HepG2 (cell line): ENCODE measurements at regions not wholly inside any gene's neighbourhood (a gene's known extent, or its start where the extent isn't known, plus 50 kb on each side); places are given as distances from the start of the nearest gene placed in this dataset.

Experiments
- CBX5 ChIP-seq: sonication (generic); formaldehyde crosslinking; IDR thresholded peaks from 2 replicates; pipeline ENCODE4 v1.4.0; 2020; ENCODE audit warnings: missing genetic modification reagents, borderline replicate concordance
- KAT8 ChIP-seq: IDR thresholded peaks from 2 replicates; pipeline ENCODE4 v1.6.1; 2016; ENCODE audit warnings: missing genetic modification reagents, missing compliant biosample characterization
- SIN3A ChIP-seq: IDR thresholded peaks from 2 replicates; pipeline ENCODE4 v1.6.1; 2011; ENCODE audit warnings: low read depth, mild to moderate bottlenecking, control low read depth, low read length, borderline replicate concordance
- ZNF30 ChIP-seq: sonication (generic); formaldehyde crosslinking; IDR thresholded peaks from 2 replicates; pipeline ENCODE4 v1.5.0; 2020; ENCODE audit warnings: mild to moderate bottlenecking, missing genetic modification reagents
- ZNF382 ChIP-seq: sonication (generic); formaldehyde crosslinking; IDR thresholded peaks from 2 replicates; pipeline ENCODE4 v1.5.0; 2020; ENCODE audit warnings: missing genetic modification reagents, mild to moderate bottlenecking, borderline replicate concordance
- ZNF484 ChIP-seq: sonication (generic); formaldehyde crosslinking; IDR thresholded peaks from 2 replicates; pipeline ENCODE4 v1.5.1; 2020; ENCODE audit warnings: mild to moderate bottlenecking, low read depth, missing genetic modification reagents, borderline replicate concordance
- ZNF678 ChIP-seq: sonication (generic); formaldehyde crosslinking; IDR thresholded peaks from 2 replicates; pipeline ENCODE4 v1.4.0; 2020; ENCODE audit warnings: mild to moderate bottlenecking, missing genetic modification reagents
- ZNF703 ChIP-seq: sonication (generic); formaldehyde crosslinking; IDR thresholded peaks from 2 replicates; pipeline ENCODE4 v1.5.1; 2020; ENCODE audit warnings: missing genetic modification reagents, mild to moderate bottlenecking, moderate library complexity, borderline replicate concordance
- ZNF776 ChIP-seq: sonication (generic); formaldehyde crosslinking; IDR thresholded peaks from 2 replicates; pipeline ENCODE4 v1.4.0; 2020; ENCODE audit warnings: mild to moderate bottlenecking, missing genetic modification reagents
- ZNF788 ChIP-seq: sonication (generic); formaldehyde crosslinking; IDR thresholded peaks from 2 replicates; pipeline ENCODE4 v1.5.0; 2020; ENCODE audit warnings: mild to moderate bottlenecking, missing genetic modification reagents, borderline replicate concordance
- ZSCAN9 ChIP-seq: IDR thresholded peaks from 2 replicates; pipeline ENCODE4 v1.6.1; 2016; ENCODE audit warnings: borderline replicate concordance
- TF ChIP-seq, protein P1 (sequence below): sonication (generic); formaldehyde crosslinking; IDR thresholded peaks from 2 replicates; pipeline ENCODE4 v1.4.0; 2020; ENCODE audit warnings: missing genetic modification reagents, borderline replicate concordance
- TF ChIP-seq, protein P2 (sequence below): sonication (generic); formaldehyde crosslinking; conservative IDR thresholded peaks from 2 replicates; pipeline ENCODE4 v1.8.0; 2022; ENCODE audit warnings: missing genetic modification reagents
- TF ChIP-seq, protein P3 (sequence below): sonication (generic); formaldehyde crosslinking; IDR thresholded peaks from 2 replicates; pipeline ENCODE4 v1.5.0; 2020; ENCODE audit warnings: mild to moderate bottlenecking, missing genetic modification reagents
- TF ChIP-seq, protein P4 (sequence below): sonication (generic); formaldehyde crosslinking; IDR thresholded peaks from 2 replicates; pipeline ENCODE4 v1.5.0; 2020; ENCODE audit warnings: missing genetic modification reagents
- TF ChIP-seq, protein P5 (sequence below): sonication (generic); formaldehyde crosslinking; IDR thresholded peaks from 2 replicates; pipeline ENCODE4 v1.5.0; 2020; ENCODE audit warnings: missing genetic modification reagents

DNA sequence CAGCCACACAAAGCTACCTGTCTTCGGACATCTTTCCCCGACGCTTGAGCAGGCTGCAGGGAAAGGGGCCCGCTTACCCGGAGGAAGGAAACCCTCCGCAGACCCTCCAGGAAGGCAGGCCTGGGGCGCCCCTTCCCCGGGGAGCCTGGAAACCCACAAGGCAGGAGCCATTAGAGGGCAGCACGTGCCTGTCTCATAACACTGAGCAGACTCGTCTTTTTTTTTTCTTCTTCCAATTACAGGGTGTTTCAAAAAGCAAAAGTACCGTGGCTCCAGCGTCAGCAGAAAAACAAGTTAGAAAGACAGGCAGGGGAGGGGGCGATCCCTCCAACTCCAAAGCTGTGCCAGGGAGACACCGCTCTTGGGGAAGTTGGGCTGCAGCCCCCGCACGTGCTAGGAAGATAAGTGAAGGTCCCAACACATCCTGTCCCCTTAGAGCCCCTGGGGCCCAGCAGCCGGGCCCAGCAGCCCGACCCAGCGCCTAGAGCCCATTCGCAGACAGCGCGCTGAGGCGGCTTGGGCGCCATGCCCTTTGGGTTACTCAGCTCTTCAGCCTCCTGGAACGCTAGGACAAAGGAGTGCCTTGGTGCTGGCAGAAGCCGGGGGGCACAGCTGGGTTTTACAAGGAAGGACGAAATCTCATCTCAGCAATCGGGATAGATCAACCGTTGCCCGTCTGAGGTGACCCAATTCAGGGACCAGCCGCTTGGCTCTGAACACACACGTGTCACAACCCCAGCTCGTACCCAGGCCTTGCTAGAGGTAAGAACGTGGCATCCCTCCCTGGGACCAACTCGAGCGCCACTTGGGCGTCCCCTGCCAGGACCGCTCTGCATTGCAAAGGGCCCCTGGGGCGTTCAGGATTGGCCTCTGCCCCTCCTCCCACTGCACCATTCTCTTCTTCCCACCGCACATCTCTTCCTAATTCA lies 136.3 kb downstream of the LY86 start (continued):
- TF ChIP-seq, protein P1, sequence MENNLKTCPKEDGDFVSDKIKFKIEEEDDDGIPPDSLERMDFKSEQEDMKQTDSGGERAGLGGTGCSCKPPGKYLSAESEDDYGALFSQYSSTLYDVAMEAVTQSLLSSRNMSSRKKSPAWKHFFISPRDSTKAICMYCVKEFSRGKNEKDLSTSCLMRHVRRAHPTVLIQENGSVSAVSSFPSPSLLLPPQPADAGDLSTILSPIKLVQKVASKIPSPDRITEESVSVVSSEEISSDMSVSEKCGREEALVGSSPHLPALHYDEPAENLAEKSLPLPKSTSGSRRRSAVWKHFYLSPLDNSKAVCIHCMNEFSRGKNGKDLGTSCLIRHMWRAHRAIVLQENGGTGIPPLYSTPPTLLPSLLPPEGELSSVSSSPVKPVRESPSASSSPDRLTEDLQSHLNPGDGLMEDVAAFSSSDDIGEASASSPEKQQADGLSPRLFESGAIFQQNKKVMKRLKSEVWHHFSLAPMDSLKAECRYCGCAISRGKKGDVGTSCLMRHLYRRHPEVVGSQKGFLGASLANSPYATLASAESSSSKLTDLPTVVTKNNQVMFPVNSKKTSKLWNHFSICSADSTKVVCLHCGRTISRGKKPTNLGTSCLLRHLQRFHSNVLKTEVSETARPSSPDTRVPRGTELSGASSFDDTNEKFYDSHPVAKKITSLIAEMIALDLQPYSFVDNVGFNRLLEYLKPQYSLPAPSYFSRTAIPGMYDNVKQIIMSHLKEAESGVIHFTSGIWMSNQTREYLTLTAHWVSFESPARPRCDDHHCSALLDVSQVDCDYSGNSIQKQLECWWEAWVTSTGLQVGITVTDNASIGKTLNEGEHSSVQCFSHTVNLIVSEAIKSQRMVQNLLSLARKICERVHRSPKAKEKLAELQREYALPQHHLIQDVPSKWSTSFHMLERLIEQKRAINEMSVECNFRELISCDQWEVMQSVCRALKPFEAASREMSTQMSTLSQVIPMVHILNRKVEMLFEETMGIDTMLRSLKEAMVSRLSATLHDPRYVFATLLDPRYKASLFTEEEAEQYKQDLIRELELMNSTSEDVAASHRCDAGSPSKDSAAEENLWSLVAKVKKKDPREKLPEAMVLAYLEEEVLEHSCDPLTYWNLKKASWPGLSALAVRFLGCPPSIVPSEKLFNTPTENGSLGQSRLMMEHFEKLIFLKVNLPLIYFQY (CRISPR knock-in tag): 0 out of 2 replicates have a peak, but pooled peaks have one; percentile 31
- TF ChIP-seq ZNF776 (0 out of 2 replicates have a peak, but pooled peaks have one; percentile 40), ZNF678 (CRISPR knock-in tag) (no peak), ZNF382 (CRISPR knock-in tag) (no peak), ZSCAN9 (CRISPR knock-in tag) (peak; percentile 74; the same call in 1 of the 2 replicates), ZNF788 (CRISPR knock-in tag) (no peak), KAT8 (CRISPR knock-in tag) (0 out of 2 replicates have a peak, but pooled peaks have one; percentile 30), ZNF30 (CRISPR knock-in tag) (no peak), ZNF703 (CRISPR knock-in tag) (no peak), ZNF484 (no peak), SIN3A (no peak), CBX5 (CRISPR knock-in tag) (no peak; the same call in 1 of the 2 replicates)
- TF ChIP-seq, protein P2, sequence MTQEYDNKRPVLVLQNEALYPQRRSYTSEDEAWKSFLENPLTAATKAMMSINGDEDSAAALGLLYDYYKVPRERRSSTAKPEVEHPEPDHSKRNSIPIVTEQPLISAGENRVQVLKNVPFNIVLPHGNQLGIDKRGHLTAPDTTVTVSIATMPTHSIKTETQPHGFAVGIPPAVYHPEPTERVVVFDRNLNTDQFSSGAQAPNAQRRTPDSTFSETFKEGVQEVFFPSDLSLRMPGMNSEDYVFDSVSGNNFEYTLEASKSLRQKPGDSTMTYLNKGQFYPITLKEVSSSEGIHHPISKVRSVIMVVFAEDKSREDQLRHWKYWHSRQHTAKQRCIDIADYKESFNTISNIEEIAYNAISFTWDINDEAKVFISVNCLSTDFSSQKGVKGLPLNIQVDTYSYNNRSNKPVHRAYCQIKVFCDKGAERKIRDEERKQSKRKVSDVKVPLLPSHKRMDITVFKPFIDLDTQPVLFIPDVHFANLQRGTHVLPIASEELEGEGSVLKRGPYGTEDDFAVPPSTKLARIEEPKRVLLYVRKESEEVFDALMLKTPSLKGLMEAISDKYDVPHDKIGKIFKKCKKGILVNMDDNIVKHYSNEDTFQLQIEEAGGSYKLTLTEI (CRISPR knock-in tag): no peak
- TF ChIP-seq, protein P3, sequence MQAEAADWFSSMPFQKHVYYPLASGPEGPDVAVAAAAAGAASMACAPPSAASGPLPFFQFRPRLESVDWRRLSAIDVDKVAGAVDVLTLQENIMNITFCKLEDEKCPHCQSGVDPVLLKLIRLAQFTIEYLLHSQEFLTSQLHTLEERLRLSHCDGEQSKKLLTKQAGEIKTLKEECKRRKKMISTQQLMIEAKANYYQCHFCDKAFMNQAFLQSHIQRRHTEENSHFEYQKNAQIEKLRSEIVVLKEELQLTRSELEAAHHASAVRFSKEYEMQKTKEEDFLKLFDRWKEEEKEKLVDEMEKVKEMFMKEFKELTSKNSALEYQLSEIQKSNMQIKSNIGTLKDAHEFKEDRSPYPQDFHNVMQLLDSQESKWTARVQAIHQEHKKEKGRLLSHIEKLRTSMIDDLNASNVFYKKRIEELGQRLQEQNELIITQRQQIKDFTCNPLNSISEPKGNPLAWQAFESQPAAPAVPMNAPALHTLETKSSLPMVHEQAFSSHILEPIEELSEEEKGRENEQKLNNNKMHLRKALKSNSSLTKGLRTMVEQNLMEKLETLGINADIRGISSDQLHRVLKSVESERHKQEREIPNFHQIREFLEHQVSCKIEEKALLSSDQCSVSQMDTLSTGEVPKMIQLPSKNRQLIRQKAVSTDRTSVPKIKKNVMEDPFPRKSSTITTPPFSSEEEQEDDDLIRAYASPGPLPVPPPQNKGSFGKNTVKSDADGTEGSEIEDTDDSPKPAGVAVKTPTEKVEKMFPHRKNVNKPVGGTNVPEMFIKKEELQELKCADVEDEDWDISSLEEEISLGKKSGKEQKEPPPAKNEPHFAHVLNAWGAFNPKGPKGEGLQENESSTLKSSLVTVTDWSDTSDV (CRISPR knock-in tag): peak; percentile 45; the same call in 1 of the 2 replicates
- TF ChIP-seq, protein P4, sequence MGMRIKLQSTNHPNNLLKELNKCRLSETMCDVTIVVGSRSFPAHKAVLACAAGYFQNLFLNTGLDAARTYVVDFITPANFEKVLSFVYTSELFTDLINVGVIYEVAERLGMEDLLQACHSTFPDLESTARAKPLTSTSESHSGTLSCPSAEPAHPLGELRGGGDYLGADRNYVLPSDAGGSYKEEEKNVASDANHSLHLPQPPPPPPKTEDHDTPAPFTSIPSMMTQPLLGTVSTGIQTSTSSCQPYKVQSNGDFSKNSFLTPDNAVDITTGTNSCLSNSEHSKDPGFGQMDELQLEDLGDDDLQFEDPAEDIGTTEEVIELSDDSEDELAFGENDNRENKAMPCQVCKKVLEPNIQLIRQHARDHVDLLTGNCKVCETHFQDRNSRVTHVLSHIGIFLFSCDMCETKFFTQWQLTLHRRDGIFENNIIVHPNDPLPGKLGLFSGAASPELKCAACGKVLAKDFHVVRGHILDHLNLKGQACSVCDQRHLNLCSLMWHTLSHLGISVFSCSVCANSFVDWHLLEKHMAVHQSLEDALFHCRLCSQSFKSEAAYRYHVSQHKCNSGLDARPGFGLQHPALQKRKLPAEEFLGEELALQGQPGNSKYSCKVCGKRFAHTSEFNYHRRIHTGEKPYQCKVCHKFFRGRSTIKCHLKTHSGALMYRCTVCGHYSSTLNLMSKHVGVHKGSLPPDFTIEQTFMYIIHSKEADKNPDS (CRISPR knock-in tag): no peak
- TF ChIP-seq, protein P5, sequence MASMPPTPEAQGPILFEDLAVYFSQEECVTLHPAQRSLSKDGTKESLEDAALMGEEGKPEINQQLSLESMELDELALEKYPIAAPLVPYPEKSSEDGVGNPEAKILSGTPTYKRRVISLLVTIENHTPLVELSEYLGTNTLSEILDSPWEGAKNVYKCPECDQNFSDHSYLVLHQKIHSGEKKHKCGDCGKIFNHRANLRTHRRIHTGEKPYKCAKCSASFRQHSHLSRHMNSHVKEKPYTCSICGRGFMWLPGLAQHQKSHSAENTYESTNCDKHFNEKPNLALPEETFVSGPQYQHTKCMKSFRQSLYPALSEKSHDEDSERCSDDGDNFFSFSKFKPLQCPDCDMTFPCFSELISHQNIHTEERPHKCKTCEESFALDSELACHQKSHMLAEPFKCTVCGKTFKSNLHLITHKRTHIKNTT (CRISPR knock-in tag): no peak
